GM19043 (cell line): ENCODE measurements at regions not wholly inside any gene's neighbourhood (a gene's known extent, or its start where the extent isn't known, plus 50 kb on each side); places are given as distances from the start of the nearest gene placed in this dataset.
"Not testable (repeated sequence)": the region's sequence is repeated elsewhere in the genome, so short reads cannot be mapped to it uniquely, and the experiment has no call there.

Source experiments
- ATAC-seq: cut with Tn5 transposase; IDR thresholded peaks from one replicate; pipeline ENCODE4 v1.9.1; 2021; ENCODE audit warnings: low read depth; ENCODE audit not compliant: unreplicated experiment

- no peak for ATAC-seq
Observed at GRCh38 chr2:76080154-76080553, 369.4 kb upstream of the GCFC2 start.

- ATAC-seq = no peak
Observed at GRCh38 chr2:76075126-76075525, 364.4 kb upstream of the GCFC2 start.

- no peak for ATAC-seq
Observed at GRCh38 chr2:76073992-76074604, 363.4 kb upstream of the GCFC2 start.

- no peak for ATAC-seq
Observed at GRCh38 chr2:76050196-76050595, 339.5 kb upstream of the GCFC2 start.

GRCh38 chr2:76044701-76045100 lies 334.0 kb upstream of the GCFC2 start:
- ATAC-seq = no peak

- no peak for ATAC-seq
Observed at GRCh38 chr2:76039505-76039904, 328.8 kb upstream of the GCFC2 start.

- ATAC-seq = no peak
Observed at GRCh38 chr2:76027761-76028160, 317.0 kb upstream of the GCFC2 start.

- no peak for ATAC-seq
Observed at GRCh38 chr2:76019128-76019527, 308.4 kb upstream of the GCFC2 start.

GRCh38 chr2:76009484-76009883 lies 298.8 kb upstream of the GCFC2 start:
- no peak for ATAC-seq

GRCh38 chr2:76008001-76008702 lies 297.4 kb upstream of the GCFC2 start:
- ATAC-seq = no peak

GRCh38 chr2:76000425-76000824 lies 289.7 kb upstream of the GCFC2 start:
- ATAC-seq = no peak

- ATAC-seq = no peak
Observed at GRCh38 chr2:75998451-75998850, 287.7 kb upstream of the GCFC2 start.

- ATAC-seq = no peak
Observed at GRCh38 chr2:75994759-75995158, 284.0 kb upstream of the GCFC2 start.

- ATAC-seq = not testable (repeated sequence)
Observed at GRCh38 chr2:75988622-75989021, 277.9 kb upstream of the GCFC2 start.

- ATAC-seq = no peak
Observed at GRCh38 chr2:75986617-75987016, 275.9 kb upstream of the GCFC2 start.

- ATAC-seq = no peak
Observed at GRCh38 chr2:75982719-75983118, 272.0 kb upstream of the GCFC2 start.

- no peak for ATAC-seq
Observed at GRCh38 chr2:75964646-75965045, 253.9 kb upstream of the GCFC2 start.

- ATAC-seq = no peak
Observed at GRCh38 chr2:75960472-75961009, 249.8 kb upstream of the GCFC2 start.

GRCh38 chr2:75959724-75960471 lies 249.2 kb upstream of the GCFC2 start:
- ATAC-seq = no peak

GRCh38 chr2:75954761-75955160 lies 244.0 kb upstream of the GCFC2 start:
- no peak for ATAC-seq

GRCh38 chr2:75952173-75952572 lies 241.5 kb upstream of the GCFC2 start:
- no peak for ATAC-seq
